ENCODE measurements at regions not wholly inside any gene's neighbourhood (a gene's known extent, or its start where the extent isn't known, plus 50 kb on each side); places are given as distances from the start of the nearest gene placed in this dataset.
"Not testable (repeated sequence)": the region's sequence is repeated elsewhere in the genome, so short reads cannot be mapped to it uniquely, and the experiment has no call there.

GRCh38 chr14:86911486-86911885 lies 1081.5 kb downstream of the GALC start:
- Histone ChIP-seq H3K4me1 (ENCODE audit: control insufficient read depth, insufficient read depth, low read length) (no peaks in the 10 kb centered on the region), H3K9me3 (ENCODE audit: control insufficient read depth, insufficient read depth, low read depth, low read length) (no peaks in the 10 kb centered on the region), H3K27me3 (ENCODE audit: control insufficient read depth, insufficient read depth, low read length) (no peaks in the 10 kb centered on the region), H3K36me3 (ENCODE audit: control insufficient read depth, insufficient read depth, low read length) (no peaks in the 10 kb centered on the region), H3K4me3 (ENCODE audit: low read depth in 2 of 2, low read length in 2 of 2) (no peak overlapping the region), H3K27ac (ENCODE audit: low read length) (no peak overlapping the region)
- ChIA-PET POLR2A (no interaction called here), CTCF (no interaction called here)
- no peak for ATAC-seq
- intact Hi-C loops (cut with micrococcal nuclease; ENCODE audit: unreplicated experiment) (no loop called here), in situ Hi-C loops (cut with HindIII; ENCODE audit: low pct_unique_long_range_greater_than_20kb, low sequenced_read_pairs) (no loop called here)
- TF ChIP-seq CTCF (IDR thresholded peaks at IDR 0.05) (no peak), SIN3A (IDR thresholded peaks at IDR 0.05; ENCODE audit: borderline replicate concordance, insufficient read depth, low read depth, low read length) (no peak), POLR2AphosphoS5 (IDR thresholded peaks at IDR 0.05; ENCODE audit: low read depth, low read length) (no peak), REST (IDR thresholded peaks at IDR 0.05; ENCODE audit: insufficient read depth in 1 of 2, low read depth in 2 of 2, low read length in 1 of 2) (no peak), TCF7L2 (IDR thresholded peaks at IDR 0.05; ENCODE audit: low read depth, low read length) (no peak)
- DNase-seq (ENCODE audit: low read depth, low spot score), result no peak
- BruUV-seq (replicated peaks), result no TSS peak

- POLR2A ChIA-PET; CTCF ChIA-PET; ATAC-seq; DNase-seq (ENCODE audit: low read depth, low spot score); H3K9me3 ChIP-seq (ENCODE audit: control insufficient read depth, insufficient read depth, low read depth, low read length); intact Hi-C loops (cut with micrococcal nuclease; ENCODE audit: unreplicated experiment); H3K4me3 ChIP-seq (ENCODE audit: low read depth in 2 of 2, low read length in 2 of 2); BruUV-seq (replicated peaks); H3K27me3 ChIP-seq (ENCODE audit: control insufficient read depth, insufficient read depth, low read length); H3K36me3 ChIP-seq (ENCODE audit: control insufficient read depth, insufficient read depth, low read length); H3K27ac ChIP-seq (ENCODE audit: low read length); in situ Hi-C loops (cut with HindIII; ENCODE audit: low pct_unique_long_range_greater_than_20kb, low sequenced_read_pairs); H3K4me1 ChIP-seq (ENCODE audit: control insufficient read depth, insufficient read depth, low read length): not testable (repeated sequence)
These were observed 1087.5 kb downstream of the GALC start for GRCh38 chr14:86905386-86905926.

- Histone ChIP-seq H3K9me3 (ENCODE audit: control insufficient read depth, insufficient read depth, low read depth, low read length) (no peaks in the 10 kb centered on the region), H3K36me3 (ENCODE audit: control insufficient read depth, insufficient read depth, low read length) (no peaks in the 10 kb centered on the region), H3K4me3 (ENCODE audit: low read depth in 2 of 2, low read length in 2 of 2) (no peak overlapping the region), H3K27me3 (ENCODE audit: control insufficient read depth, insufficient read depth, low read length) (no peaks in the 10 kb centered on the region), H3K4me1 (ENCODE audit: control insufficient read depth, insufficient read depth, low read length) (no peaks in the 10 kb centered on the region), H3K27ac (ENCODE audit: low read length) (no peak overlapping the region)
- TF ChIP-seq CTCF (IDR thresholded peaks at IDR 0.05) (no peak), SIN3A (IDR thresholded peaks at IDR 0.05; ENCODE audit: borderline replicate concordance, insufficient read depth, low read depth, low read length) (no peak), REST (IDR thresholded peaks at IDR 0.05; ENCODE audit: insufficient read depth in 1 of 2, low read depth in 2 of 2, low read length in 1 of 2) (no peak), POLR2AphosphoS5 (IDR thresholded peaks at IDR 0.05; ENCODE audit: low read depth, low read length) (no peak), TCF7L2 (IDR thresholded peaks at IDR 0.05; ENCODE audit: low read depth, low read length) (no peak)
- ChIA-PET CTCF (no interaction called here), POLR2A (no interaction called here)
- in situ Hi-C loops (cut with HindIII; ENCODE audit: low pct_unique_long_range_greater_than_20kb, low sequenced_read_pairs) (no loop called here), intact Hi-C loops (cut with micrococcal nuclease; ENCODE audit: unreplicated experiment) (no loop called here)
- no TSS peak for BruUV-seq (replicated peaks)
- DNase-seq (ENCODE audit: low read depth, low spot score) (no peak), ATAC-seq (no peak)
These were observed 1090.6 kb downstream of the GALC start for GRCh38 chr14:86902176-86902950.

Data from Panc1 (cell line).